Stimulated activated CD8-positive, alpha-beta memory T cell treated with anti-CD3 and anti-CD28 coated beads, Interleukin-12 subunit alpha, Interleukin-12 subunit beta, amount 100 ng/mL, for 1 hour (primary cell): ENCODE measurements at regions not wholly inside any gene's neighbourhood (a gene's known extent, or its start where the extent isn't known, plus 50 kb on each side); places are given as distances from the start of the nearest gene placed in this dataset.
"Not testable (repeated sequence)": the region's sequence is repeated elsewhere in the genome, so short reads cannot be mapped to it uniquely, and the experiment has no call there.

ENCODE experiments used
- DNase-seq: peaks from one replicate; pipeline ENCODE4 v3.0.0-alpha.2; 2020; ENCODE audit warnings: low read depth

DNA sequence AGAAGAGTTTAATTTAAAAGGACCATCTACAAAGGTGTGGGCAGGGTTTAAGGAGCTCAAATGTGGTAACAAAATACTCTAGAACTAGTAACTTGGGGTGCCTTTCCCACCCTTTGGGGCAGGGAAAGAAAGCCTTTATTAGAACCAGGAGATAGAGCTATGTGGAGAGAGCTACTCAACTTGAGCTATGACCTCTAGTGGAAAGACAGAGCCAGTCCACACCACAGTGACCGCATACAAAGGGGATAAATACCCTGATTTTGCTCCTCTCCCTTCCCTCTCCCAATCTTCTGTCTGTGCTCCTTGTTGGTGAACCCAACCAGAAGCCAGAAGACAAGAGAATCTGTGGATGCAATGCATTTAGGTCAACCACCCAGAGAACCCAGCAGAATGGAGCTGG, 54.4 kb upstream of the JAK1 start:
- no peak for DNase-seq

DNA sequence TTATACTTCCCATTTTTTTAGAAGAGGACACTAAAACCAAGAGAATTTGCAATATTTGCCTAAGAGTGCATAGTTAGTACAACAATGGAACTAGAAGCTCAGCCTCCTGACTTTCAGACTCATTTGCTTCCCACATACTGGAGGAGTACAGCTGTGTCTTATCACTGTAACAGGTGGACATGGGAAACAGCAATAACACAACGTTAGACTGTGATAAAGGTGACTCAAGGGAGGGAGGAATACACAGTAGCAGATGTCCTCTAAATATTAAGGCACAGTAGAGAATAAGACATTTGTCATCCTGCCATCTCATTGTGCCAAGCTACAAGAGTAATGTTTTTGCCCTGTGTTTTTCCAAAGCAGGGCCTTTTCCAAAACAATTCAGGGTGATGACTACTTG, 55.4 kb upstream of the JAK1 start:
- DNase-seq, result no peak

DNA sequence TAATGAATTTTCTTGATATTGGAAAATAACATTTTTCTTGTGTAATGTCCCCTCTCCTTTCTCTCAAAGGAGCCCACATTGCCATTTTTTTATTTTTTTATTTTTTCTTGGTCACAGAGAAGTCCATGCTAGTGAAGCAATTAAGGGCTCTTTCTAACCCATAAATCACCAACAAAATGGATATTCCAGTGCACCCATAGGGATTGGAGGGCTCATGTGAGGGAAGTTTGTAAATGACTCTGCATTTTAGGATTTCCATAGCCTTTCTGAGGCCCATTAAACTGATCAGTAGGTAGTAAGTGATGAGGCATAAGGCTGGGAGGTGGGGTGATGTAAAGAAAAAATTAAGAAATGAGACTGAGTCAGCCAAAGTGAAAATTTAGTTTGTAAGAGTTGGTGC, 55.9 kb upstream of the JAK1 start:
- no peak for DNase-seq

DNA sequence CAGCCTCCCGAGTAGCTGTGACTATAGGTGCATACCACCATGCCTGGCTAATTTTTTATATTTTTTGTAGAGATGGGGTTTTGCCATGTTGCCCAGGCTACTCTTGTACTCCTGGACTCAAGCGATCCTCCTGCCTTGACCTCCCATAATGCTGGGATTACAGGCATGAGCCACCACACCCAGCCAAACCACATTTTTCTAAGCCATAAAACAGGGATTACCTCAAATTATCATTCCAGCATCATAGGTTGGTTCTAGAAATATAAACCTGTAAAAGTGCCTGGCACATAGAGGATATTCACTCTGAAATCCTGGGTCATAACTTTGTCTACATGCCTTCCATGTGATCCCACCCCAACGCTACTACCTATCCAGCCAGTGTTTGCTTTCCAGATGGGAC, 59.4 kb upstream of the JAK1 start:
- DNase-seq, result no peak

DNA sequence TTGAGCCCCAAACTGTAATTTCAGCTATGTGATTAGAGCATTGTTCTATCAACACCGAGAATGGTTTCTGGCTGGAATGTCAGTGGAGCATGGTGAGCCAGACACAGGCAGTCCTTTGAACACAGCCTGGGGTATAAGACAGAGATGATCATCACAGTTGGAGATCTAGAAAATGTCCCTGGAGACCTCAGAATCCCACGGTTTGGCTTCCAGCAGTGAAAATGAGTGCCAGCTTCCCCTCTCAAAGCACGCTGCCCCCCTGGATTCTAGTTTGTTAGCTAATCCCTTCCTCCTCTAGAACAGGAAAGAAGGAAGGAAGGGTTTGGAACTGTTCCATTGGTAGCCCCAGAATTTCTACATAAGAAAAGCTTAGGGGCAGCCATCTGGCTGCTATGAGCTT, 59.9 kb upstream of the JAK1 start:
- DNase-seq, result no peak

DNA sequence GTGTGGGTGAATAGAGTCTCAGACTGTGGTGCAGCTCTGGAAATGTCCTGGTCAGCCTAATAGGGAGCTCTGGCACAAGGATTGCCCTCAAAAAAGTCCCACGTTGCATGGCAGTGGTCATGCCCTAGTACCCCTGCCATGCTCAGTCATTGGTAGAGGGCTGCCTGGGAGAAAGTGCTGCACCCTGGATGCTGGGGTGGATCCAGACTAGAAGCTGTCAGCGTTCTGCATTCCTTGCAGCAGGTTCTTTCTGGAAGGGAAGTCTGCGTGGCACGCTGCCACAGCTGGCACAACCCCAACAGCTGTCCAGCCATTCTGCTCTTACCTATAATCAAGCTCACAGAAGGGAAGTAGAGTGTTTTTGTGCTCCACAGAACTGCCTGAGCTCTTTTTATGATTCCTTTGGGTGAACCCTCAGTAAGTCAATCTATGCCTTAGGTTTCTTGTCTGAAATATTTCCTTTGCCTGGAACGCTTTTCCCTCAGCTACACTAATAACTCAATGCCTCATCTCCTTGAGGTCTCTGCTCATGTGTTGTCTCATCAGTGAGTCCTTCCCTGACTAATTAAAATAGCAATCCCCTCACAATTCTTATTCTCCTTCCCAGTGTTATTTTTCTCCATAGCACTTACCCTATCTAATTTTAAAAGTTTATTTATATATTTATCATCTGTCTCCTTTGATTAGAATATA, 61.5 kb upstream of the JAK1 start:
- no peak for DNase-seq

DNA sequence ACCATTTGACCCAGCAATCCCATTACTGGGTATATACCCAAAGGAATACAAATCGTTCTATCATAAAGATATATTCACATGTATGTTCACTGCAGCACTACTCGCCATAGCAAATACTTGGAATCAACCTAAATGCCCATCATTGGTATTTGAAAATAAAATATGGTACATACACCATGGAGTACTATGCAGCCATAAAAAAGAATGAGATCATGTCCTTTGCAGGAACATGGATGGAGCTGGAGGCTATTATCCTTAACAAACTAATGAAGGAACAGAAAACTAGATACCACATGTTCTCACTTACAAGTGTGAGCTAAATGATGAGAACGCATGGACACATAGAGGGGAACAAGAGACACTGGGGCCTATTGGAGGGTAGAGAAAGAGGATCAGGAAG, 63.1 kb upstream of the JAK1 start:
- DNase-seq, result not testable (repeated sequence)

DNA sequence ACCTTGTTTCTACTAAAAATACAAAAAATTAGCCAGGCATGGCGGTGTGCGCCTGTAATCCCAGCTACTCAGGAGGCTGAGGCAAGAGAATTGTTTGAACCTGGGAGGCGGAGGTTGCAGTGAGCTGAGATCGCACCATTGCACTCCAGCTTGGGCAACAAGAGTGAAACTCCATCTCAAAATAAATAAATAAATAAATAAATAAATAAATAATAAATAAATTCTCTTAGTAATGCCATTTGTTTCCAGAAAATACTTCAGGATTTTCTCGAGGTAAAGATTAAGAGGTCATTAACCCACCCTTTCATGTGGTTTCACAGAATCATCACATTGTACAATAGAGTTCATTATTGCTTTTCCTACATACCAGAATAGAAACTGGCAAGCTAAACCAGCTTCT, 68.5 kb upstream of the JAK1 start:
- DNase-seq, result not testable (repeated sequence)

DNA sequence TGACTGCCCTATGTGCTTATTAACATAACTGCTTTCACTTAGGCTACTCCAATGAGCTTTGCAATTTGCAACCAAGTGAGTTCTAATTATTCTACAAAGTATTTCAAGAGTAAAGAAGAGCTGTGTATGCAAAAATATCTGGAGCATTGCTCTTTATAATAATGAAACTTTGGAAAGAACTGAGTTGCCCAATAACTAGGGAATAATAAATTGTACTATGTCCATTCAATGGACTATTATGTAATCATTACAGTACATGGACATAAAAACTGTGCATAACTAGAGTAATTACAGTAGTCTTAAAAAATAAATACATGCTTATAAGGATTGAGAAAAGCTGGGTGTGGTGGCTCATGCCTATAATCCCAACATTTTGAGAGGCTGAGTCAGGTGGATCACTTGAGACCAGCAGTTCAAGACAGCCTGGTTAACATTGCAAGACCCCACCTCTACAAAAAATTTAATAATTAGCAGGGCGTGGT, 70.3 kb upstream of the JAK1 start:
- DNase-seq, result no peak

DNA sequence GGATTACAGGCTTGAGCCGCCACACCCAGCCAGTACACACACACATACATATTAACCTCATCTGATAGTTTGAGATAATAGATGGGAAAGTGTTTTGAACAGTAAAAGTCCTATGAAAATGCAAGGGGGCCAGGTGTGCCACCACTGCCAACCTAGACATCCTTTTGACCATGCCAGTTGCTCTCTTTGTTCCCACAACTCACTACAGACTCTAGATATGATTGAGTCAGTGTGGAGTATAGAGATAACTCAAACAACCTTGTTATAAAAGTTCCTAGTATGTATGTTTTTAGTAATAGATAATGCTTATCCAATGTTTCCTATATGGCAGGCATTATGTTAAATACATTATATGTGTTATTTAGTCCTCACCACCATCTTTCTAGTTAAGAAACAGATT, 72.7 kb upstream of the JAK1 start:
- DNase-seq, result no peak

DNA sequence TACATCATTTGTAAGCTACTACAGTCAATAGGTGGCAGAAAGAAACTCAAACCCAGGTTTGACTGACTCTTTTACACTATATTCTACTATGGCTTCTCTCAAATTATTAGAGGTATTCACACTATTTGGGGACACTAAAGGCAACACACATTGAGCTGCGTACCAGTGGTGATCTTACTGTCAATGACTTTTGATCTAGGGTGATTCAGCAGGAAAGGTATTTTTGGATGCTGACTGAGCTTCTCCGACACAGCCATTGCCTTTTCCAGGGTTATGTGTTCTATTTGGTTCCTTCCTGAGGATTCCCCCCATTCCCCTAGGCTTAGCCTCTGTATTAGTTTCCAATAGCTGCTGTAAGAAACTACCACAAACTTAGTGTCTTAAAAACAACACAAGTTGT, 73.2 kb upstream of the JAK1 start:
- DNase-seq, result no peak

DNA sequence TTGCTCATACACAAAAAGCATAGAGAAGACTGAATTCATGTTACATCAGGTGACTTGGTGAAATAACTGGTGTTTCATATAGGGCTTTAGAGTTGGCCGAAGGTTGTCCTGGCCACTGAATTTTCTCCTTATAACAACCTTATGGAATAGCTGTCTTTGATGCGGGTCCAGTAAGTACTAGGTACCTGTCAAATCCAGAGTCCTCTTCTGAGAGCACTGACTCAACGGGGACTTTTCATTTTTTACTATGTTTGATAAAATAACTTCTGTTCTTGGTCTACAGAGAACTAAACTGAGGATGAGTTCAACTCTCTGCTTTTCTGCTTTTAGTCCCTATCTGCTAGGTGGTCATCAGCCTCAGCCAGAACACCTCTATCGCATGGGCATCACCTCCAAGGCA, 76.1 kb upstream of the JAK1 start:
- no peak for DNase-seq

DNA sequence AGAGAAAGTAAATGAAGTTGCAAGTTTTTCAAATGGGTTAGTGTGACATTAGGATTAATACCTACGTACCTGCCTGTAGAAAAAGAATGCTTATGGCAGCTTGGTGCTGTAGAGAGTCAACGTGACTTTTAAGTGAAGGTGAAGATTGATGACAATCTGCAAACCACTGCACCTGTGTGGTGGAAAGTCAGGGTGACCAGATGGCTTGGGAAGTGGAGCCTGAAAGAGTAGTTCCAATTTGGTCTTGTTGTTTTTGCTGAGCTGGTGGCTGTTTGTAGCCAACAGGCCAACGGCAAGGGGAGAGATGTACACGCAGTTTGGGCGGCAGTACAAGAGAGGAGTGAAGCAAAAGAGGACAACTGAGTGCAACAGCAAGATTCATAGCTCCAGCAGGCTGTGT, 78.1 kb upstream of the JAK1 start:
- DNase-seq, result no peak

DNA sequence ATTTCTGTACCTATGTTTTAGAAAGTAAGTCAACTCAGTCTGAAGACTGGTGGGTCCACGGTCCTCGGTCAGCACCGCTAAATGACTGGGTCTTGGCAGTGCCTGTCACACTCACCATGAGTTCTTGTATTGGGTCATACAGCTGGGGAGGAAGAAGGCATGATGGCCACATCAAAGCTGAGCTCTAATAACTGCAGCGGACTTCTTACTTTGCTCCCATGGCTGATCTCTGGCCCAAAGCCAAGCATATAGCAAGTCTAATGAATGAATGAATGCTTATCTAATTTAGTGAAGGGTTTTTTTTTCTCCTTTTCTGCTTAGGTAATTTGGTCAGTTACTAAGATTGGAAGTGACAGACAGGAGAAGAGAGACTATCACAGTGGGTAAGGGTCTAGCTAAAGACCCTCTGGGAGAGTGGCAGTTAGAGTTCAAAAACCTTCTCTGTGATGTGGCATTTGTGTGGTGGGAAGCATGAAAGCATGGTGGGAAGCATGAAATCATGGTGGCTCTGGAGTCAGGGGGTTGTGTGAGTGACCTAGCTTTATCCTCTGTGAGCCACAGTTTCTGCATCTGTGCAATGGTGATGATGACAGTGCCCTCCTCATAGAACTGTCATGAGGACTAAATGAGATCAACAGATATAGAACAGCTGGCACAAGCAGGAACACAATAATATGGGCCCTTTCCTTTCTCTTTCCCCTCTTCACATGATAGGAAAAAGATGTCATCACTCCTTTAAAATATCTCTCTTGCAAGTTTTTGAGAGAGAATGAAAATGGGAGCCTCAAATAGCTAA, 78.9 kb upstream of the JAK1 start:
- no peak for DNase-seq

DNA sequence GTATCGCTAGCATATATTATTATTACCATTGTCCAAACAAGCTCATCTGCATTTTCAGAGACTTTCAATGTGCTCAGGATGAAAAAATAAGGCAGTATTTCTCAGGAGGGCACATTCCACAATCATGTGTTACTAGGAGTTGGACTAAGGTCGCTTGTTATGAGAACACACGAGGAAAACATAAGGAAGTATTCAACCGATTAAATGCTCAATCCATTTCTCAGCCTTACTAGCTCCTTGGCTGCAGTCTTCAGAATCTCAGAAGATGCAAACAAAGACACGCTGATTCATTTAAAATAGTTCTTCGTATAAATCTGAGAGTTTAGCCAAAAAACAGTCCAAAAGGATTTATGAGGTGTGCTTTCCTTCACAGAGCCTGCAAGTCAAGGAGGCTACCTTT, 82.0 kb upstream of the JAK1 start:
- no peak for DNase-seq

DNA sequence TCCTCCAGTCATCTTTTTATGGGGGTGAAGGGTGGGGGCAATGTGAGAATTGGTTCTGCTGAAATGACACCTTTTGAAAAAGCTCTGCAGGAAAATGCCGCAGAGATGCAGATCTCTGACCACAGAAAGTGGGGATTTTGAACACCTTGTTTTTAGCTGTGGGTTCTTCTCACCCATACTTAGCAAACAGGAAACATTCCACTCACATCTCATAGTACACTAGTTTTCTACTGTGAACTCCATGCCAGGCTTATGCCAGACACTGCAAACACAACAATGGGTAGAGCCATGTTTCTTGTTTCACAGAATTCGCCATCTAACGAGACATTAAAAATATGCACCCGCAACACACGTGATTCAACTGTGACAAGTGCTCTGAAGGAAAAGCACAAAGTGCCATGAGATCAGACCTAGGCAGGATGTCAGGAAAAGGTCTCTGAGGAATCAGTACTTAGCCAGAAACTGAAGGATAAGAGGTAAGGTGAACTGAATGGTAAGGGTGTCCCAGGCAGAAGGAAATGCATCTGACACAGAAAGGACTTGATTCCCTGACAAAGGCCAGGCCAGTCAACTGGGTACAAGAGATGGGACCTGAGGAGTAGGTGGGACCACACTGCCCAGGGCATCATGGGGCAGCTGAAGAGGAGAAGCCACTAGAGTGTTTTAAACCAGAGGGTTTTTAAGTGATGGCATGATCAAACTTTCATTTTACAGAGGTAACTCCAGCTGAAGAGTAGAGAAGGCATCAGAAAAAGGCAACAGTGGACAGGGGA, 83.8 kb upstream of the JAK1 start:
- DNase-seq, result no peak

DNA sequence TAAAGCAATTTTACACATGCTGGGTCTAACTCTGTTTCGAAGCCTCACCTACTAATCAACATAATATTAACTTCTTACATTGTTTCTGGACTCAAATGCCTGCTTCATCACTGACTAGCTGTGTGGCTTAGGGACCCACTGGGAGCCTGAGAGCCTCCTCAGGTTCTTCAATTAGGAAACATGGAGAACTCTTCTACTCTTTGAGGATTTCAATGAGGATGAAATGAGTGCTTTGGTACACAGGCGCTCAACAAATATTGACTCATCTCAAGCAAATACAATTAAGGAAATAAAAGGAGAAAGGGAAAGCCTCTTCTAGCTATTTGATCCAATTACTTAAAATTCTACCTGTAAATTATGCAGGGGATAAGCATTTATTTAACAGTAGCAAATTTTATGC, 84.4 kb upstream of the JAK1 start:
- DNase-seq, result no peak

DNA sequence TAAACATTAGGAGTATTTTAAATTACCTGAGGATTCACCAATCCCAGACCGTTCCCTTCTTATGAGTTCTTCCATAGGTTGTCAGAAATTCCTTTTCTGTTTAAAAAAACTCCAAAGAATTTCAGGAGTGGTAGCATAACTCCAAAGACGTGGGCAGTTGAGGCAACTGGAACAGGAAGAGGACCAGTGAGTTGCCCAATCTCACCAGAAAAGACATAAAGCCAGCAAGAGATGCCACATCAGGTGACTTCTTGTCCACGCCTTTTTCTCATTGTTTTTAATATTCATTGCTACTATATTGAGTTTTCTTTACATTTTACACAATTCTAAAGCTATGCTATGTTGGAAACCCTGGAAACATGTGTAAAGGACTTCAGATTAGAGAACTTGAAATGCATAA, 88.1 kb upstream of the JAK1 start:
- DNase-seq, result no peak

DNA sequence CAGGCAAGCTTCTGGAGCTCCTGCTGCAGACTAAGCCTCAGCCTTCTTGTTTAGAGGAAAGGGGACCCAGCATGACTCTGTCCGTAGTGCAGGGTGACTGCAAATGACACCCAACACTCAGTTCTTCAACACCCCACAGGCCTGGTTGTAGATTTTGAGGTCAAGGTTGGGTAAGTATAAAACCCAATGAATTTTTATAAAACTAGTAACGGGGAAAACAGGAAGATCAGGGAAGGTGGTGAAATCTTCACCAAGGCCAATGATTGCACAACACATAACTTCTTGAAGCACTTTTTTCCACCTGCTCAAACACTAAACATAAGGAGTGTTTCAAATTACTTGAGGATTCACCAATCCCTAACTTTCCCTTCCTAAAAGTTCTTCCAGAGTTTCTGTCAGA, 89.4 kb upstream of the JAK1 start:
- DNase-seq, result no peak

DNA sequence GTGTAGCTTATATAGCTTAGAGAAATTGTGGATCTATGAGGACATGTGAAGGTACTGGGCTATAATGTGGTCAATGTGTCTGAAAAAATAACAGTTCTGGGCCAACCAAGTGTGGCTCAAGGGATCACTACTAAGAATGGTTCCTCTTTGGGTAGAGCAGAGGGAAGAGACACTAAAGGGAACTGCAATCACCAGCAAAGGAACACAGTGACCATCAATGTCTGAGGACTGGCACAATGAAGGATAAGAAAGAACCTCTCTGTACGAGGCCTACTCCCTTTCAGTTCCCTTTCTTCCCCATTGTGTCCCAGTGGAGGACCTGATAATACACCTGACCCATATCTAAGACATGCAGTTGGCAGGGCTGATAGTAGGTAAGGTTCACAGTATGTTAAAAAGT, 89.9 kb upstream of the JAK1 start:
- no peak for DNase-seq

DNA sequence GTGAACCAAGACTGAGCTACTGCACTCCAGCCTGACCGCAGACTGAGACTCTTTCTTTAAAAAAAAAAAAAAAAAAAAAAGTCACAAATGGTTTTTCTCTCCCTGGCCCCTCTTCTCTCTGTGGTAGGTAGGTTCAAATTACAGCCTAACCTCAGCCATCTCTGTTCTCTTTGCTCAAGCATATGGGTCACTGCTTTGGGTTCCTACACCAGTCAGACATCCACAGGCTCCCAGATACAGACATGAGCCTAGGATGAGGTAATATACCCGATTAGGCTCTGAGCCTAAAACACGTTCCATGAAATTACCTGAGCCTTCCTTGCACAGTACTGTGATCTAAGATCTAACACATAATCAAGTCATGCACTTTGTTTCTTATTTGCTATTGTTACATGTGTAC, 90.5 kb upstream of the JAK1 start:
- no peak for DNase-seq

DNA sequence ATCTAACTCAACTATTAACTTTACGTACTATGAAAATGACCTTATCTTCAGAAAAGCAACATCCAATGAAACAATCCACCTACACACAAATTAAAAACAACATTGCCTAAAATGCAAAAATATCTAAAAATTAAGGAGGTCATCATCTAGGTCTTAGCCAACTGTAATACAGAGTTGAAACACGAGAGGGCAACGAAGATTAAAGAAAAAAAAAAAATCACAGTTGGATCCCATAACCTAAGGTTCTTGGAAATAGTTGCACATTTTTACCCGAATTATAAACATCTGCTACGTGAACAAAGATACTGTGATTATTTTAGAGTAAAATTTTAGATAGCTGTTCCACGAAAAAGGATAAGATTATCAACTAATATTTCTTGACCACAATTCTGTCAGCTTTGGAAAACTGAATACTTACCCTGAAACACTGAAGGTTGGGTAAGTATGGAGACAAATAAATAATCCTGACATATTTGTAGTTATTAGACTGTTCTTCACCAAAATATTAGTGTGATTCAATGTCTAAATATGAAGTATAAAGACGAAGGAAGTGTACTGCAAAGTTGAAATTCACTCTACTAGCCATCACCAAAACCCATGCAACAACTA, 88.0 kb upstream of the AK4 start:
- DNase-seq, result no peak

DNA sequence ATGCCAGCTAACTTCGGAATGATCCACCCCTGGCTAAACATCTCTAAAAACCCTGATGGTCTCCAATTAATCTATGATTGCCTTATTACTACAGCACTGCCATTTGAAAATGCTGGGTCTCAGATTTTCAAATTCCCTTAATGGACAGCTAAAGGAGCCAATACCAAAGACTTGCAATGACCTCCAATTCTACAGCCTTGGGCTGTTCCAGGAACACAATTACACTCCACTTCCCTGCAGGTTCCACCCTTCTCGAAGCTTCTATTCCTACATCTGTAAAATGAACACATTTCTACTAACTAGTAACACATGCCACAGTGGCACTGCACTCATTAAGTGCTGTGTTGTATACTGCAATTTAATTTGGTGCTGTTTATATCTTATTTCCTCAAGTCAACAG, 85.7 kb upstream of the AK4 start:
- DNase-seq, result no peak
